ENCODE measurements at regions not wholly inside any gene's neighbourhood (a gene's known extent, or its start where the extent isn't known, plus 50 kb on each side); places are given as distances from the start of the nearest gene placed in this dataset.

DNA sequence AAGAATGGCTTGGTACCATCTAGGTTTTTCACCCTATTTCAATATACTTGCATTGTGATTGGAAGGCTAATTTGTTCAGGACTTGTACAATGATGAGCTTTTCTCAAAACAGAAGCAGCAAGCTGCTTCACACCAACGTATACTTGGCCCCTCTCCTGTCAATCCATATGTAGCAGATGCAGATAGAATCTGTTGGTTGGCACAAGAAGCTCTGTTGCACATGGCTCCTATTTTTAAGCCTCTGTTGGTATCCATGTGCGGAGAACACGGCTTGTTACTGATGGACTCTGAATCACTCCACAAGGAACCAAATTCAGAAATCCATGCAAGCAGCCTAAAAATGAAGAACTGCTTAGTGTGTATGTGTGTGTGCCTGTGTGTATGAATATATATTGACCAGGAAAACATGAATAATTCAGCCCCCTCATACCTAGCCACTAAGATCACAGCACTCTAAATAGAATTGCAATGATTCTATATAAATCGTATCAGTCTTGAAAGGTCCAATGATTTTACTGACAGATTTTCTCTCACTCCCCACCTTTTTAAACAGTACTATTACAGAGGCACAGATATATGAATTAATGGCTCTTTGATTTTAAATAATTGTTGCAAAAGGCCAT, 258.4 kb upstream of the DPYD start:
- intact Hi-C loops (cut with micrococcal nuclease; ENCODE audit: unreplicated experiment) = loop anchor here (10.0 kb wide), 1 partner anchor 64 kb away; no protein-coding TSS in a partner anchor
- Histone ChIP-seq H3K4me3 (ENCODE audit: low read depth, low read length, poor library complexity, severe bottlenecking) (no peak overlapping the region), H3K27me3 (replicated peaks; ENCODE audit: insufficient read depth, low read depth, low read length, poor library complexity) (no peaks in the 10 kb centered on the region), H3K27ac (ENCODE audit: low read depth, low read length, poor library complexity, severe bottlenecking) (no peak overlapping the region), H3K36me3 (ENCODE audit: insufficient read depth, low read length, poor library complexity, severe bottlenecking) (no peaks in the 10 kb centered on the region), H3K4me1 (ENCODE audit: insufficient read depth, low read length, poor library complexity, severe bottlenecking) (peaks cover 7% of the 10 kb centered on the region), H3K9me3 (ENCODE audit: low read depth, low read length, poor library complexity, severe bottlenecking) (no peaks in the 10 kb centered on the region)
- TF ChIP-seq EZH2 (IDR thresholded peaks at IDR 0.05; ENCODE audit: borderline replicate concordance, low read depth, low read length, poor library complexity, severe bottlenecking) = no peak
- TF ChIP-seq, protein P1, sequence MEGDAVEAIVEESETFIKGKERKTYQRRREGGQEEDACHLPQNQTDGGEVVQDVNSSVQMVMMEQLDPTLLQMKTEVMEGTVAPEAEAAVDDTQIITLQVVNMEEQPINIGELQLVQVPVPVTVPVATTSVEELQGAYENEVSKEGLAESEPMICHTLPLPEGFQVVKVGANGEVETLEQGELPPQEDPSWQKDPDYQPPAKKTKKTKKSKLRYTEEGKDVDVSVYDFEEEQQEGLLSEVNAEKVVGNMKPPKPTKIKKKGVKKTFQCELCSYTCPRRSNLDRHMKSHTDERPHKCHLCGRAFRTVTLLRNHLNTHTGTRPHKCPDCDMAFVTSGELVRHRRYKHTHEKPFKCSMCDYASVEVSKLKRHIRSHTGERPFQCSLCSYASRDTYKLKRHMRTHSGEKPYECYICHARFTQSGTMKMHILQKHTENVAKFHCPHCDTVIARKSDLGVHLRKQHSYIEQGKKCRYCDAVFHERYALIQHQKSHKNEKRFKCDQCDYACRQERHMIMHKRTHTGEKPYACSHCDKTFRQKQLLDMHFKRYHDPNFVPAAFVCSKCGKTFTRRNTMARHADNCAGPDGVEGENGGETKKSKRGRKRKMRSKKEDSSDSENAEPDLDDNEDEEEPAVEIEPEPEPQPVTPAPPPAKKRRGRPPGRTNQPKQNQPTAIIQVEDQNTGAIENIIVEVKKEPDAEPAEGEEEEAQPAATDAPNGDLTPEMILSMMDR (conservative IDR thresholded peaks at IDR 0.05; ENCODE audit: low read depth, low read length) = no peak
- POLR2A ChIA-PET (ENCODE audit: low non-redundant PET) = no interaction called here
- DNase-seq (ENCODE audit: low spot score) = no peak
- CTCF ChIA-PET = no interaction called here
- BruUV-seq (replicated peaks) = no TSS peak

DNA sequence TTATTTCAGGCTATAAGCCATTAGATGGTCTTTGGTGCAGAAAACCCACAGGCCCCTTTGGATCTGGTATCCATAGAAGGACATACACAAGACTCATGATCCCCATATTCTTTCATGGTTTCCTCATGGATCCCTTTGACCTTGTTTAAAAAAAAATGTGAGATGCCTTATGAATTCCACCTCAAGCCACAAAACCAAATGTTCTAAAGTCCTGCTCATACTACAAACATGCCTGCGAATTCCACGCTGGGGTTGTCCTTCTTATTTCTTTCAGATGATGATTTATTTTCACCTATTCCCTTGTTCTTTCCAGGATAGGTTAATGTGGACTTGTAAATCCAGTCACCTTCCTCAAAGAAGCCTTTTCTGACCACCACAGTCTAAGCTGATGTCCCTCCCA, 256.9 kb upstream of the DPYD start:
- ChIA-PET CTCF (no interaction called here), POLR2A (ENCODE audit: low non-redundant PET) (no interaction called here)
- Histone ChIP-seq H3K27ac (ENCODE audit: low read depth, low read length, poor library complexity, severe bottlenecking) (no peak overlapping the region), H3K36me3 (ENCODE audit: insufficient read depth, low read length, poor library complexity, severe bottlenecking) (no peaks in the 10 kb centered on the region), H3K4me1 (ENCODE audit: insufficient read depth, low read length, poor library complexity, severe bottlenecking) (peaks cover 7% of the 10 kb centered on the region), H3K27me3 (replicated peaks; ENCODE audit: insufficient read depth, low read depth, low read length, poor library complexity) (no peaks in the 10 kb centered on the region), H3K9me3 (ENCODE audit: low read depth, low read length, poor library complexity, severe bottlenecking) (no peaks in the 10 kb centered on the region), H3K4me3 (ENCODE audit: low read depth, low read length, poor library complexity, severe bottlenecking) (no peak overlapping the region)
- no peak for DNase-seq (ENCODE audit: low spot score)
- intact Hi-C loops (cut with micrococcal nuclease; ENCODE audit: unreplicated experiment) = loop anchor here (10.0 kb wide), 1 partner anchor 63 kb away; no protein-coding TSS in a partner anchor
- TF ChIP-seq, protein P1 (conservative IDR thresholded peaks at IDR 0.05; ENCODE audit: low read depth, low read length) = no peak
- TF ChIP-seq EZH2 (IDR thresholded peaks at IDR 0.05; ENCODE audit: borderline replicate concordance, low read depth, low read length, poor library complexity, severe bottlenecking) = no peak
- no TSS peak for BruUV-seq (replicated peaks)

DNA sequence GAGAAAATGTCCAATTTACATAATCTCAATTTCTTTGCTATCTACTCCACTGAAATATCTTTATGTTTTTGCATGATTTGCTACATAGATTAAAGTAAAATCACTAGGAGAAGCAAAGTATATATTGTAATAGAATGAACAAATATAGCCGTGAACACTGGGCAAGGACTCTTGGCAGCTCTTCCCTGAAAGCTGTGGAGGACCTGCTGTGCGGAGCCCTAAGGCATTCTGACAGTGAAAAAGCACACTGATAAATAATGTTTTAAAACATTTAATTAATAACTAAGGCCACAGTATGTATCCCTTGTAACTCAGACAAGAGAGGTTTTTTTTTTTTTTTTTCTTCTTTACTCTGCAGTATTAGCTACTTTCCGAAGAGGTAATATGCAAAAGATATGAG, 256.1 kb upstream of the DPYD start:
- H3K4me3 ChIP-seq (ENCODE audit: low read depth, low read length, poor library complexity, severe bottlenecking) = no peak overlapping the region
- H3K9me3 ChIP-seq (ENCODE audit: low read depth, low read length, poor library complexity, severe bottlenecking) = no peaks in the 10 kb centered on the region
- ChIA-PET POLR2A (ENCODE audit: low non-redundant PET) (no interaction called here), CTCF (no interaction called here)
- peaks cover 7% of the 10 kb centered on the region for H3K4me1 ChIP-seq (ENCODE audit: insufficient read depth, low read length, poor library complexity, severe bottlenecking)
- no TSS peak for BruUV-seq (replicated peaks)
- no peaks in the 10 kb centered on the region for H3K27me3 ChIP-seq (replicated peaks; ENCODE audit: insufficient read depth, low read depth, low read length, poor library complexity)
- no peaks in the 10 kb centered on the region for H3K36me3 ChIP-seq (ENCODE audit: insufficient read depth, low read length, poor library complexity, severe bottlenecking)
- no peak overlapping the region for H3K27ac ChIP-seq (ENCODE audit: low read depth, low read length, poor library complexity, severe bottlenecking)
- intact Hi-C loops (cut with micrococcal nuclease; ENCODE audit: unreplicated experiment) = loop anchor here (10.0 kb wide), 1 partner anchor 62 kb away; no protein-coding TSS in a partner anchor
- DNase-seq (ENCODE audit: low spot score) = peak; percentile 20
- TF ChIP-seq, protein P1 (conservative IDR thresholded peaks at IDR 0.05; ENCODE audit: low read depth, low read length) = no peak
- TF ChIP-seq EZH2 (IDR thresholded peaks at IDR 0.05; ENCODE audit: borderline replicate concordance, low read depth, low read length, poor library complexity, severe bottlenecking) = no peak

All from A673 (cell line).